ENCODE measurements at regions not wholly inside any gene's neighbourhood (a gene's known extent, or its start where the extent isn't known, plus 50 kb on each side); places are given as distances from the start of the nearest gene placed in this dataset.

DNA sequence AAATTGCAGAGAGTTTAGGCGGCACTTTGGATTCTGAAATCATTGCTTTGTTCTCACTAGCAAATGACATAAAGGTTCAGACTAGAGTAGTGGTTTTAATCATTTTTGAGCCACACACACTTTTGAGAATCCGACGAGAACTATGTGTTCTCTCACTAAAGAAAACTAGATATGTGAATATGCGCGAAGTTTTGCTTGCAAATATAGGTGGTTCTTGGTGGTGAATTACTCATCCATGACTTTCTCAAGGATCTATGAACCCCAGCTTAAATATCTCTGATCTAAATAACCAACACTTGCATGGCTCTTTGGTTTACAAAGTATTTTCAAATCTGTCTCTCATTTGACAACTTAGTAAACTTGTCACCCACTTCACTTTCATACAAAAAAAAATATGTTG lies 54.8 kb downstream of the NOG start:
- intact Hi-C loops (cut with DNase I), result no loop called here
- ATAC-seq, result no peak

DNA sequence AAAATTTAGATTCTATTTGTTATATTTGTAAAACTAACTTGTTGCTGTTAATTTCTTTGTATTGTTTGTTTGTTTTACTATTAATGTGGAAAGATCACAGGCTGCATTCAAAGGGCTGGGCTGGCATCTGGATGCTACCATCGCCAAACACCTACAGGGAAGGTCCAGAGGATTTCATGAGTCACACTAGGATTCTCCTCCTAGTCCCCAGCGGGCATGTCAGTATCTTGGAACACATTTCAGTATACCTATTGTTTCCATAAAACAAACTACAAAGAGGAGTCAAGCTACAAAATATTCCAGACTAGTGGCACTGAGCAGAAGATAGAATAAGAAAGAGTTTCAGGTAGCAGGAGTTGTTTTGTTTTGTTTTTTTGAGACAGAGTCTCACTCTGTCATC lies 55.3 kb downstream of the NOG start:
- ATAC-seq (no peak), DNase-seq (ENCODE audit: missing footprints) (no peak)
- intact Hi-C loops (cut with DNase I), result no loop called here

More for the DNA sequence above, 54.8 kb downstream of the NOG start:
- DNase-seq (ENCODE audit: missing footprints), result no peak

DNA sequence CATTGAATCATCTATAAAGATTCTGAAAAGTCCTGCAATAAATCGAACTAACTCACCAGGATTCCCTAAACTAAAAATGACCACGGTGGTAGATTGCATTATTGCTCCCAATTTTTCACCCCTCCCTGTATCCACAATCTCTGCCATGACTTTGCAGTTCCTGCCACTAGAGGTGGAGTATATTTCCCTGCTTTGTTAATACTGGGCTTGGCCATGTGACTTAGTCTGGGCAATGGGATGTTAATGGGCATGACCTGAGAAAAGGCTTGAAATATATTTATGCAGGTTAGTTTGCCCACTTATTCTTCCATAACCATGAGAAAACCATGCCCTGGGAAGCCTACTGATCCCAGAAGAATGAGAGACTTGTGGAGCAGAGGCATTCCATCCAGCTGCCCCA lies 59.1 kb downstream of the NOG start:
- ATAC-seq (no peak), DNase-seq (ENCODE audit: missing footprints) (no peak)
- intact Hi-C loops (cut with DNase I), result no loop called here

DNA sequence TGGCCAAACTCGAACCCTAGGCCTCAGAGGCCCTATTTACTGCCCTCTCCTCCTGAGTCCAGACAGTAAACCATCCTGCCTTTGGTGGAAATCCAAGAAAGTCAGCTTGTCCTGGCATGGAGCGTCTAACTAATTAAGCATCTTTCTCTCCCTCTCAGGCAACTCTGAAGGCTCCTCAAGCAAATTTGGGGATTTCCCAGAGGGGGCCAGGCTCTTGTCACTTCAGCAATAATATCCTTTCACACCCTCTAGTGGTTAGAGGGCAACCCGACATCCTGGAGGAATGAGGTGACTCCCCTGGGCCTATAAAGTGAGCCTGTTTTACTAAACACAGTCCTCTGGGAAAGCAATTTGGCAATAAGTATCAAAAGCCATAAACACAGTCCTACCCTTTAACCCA lies 60.4 kb downstream of the NOG start:
- intact Hi-C loops (cut with DNase I), result no loop called here
- no peak for ATAC-seq

GRCh38 chr17:56656701-56657327 lies 63.3 kb downstream of the NOG start:
- ATAC-seq, result no peak
- intact Hi-C loops (cut with DNase I), result no loop called here
- DNase-seq (ENCODE audit: missing footprints), result no peak

More for the DNA sequence above, 60.4 kb downstream of the NOG start:
- DNase-seq (ENCODE audit: missing footprints), result no peak

GRCh38 chr17:56658648-56659047 lies 65.1 kb downstream of the NOG start:
- DNase-seq (ENCODE audit: missing footprints) (no peak), ATAC-seq (no peak)
- intact Hi-C loops (cut with DNase I), result no loop called here

- ATAC-seq (no peak), DNase-seq (ENCODE audit: missing footprints) (no peak)
- intact Hi-C loops (cut with DNase I), result no loop called here
Observed at GRCh38 chr17:56659622-56660021, 66.1 kb downstream of the NOG start.

DNA sequence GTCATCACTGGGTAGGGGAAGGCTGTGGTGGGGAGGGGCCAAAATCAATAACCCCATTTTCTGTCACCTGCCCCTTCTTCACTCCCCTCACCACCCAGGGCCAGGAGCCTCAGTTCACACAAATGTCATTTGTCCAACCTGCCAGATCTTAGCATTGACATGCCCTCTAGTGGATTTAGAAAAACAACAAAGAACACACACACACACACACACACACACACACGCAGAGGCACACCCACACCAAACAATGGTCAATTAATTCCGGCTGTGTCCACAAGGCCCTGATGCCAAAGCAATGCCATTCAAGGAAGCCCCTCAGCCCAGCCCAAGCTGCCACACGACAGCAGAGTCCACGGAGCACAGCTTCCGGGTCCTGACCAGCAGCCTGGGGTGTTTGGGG lies 68.4 kb downstream of the NOG start:
- DNase-seq (ENCODE audit: missing footprints) (no peak), ATAC-seq (no peak)
- intact Hi-C loops (cut with DNase I), result no loop called here

GRCh38 chr17:56665864-56666263 lies 72.4 kb downstream of the NOG start:
- no peak for ATAC-seq
- intact Hi-C loops (cut with DNase I), result no loop called here
- DNase-seq (ENCODE audit: missing footprints), result no peak

GRCh38 chr17:56667925-56668458 lies 74.5 kb downstream of the NOG start:
- intact Hi-C loops (cut with DNase I), result no loop called here
- no peak for DNase-seq (ENCODE audit: missing footprints)
- no peak for ATAC-seq

GRCh38 chr17:56672195-56672594 lies 78.7 kb downstream of the NOG start:
- intact Hi-C loops (cut with DNase I), result loop anchor here (10.0 kb wide), 1 partner anchor 167 kb away; no protein-coding TSS in a partner anchor
- ATAC-seq (no peak), DNase-seq (ENCODE audit: missing footprints) (no peak)

DNA sequence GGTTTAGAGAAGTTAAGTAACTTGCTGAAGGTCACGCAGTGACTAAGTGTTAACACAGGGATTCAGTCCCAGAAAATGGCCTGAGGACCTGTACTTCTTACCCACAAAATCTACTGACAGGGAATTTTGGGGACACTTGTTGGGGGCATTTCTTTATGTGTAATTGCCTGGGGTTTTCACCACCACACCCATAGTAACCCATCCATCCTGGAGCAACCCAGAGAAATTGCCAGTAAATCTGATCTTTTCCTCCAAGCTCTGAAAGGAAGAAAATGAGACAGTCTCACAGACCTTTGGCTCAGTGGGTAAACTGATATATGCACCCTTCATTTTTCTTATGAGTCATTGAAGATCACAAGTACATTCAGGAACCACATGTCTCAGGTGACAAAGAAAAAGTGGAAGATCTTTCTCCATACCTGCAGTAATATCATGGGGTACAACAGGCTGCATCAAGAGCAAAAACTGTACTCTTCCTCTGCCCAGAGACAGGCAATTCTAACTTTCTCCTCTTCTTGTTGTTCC lies 81.0 kb downstream of the NOG start:
- ATAC-seq, result no peak
- intact Hi-C loops (cut with DNase I), result loop anchor here (10.0 kb wide), 1 partner anchor 170 kb away; no protein-coding TSS in a partner anchor

DNA sequence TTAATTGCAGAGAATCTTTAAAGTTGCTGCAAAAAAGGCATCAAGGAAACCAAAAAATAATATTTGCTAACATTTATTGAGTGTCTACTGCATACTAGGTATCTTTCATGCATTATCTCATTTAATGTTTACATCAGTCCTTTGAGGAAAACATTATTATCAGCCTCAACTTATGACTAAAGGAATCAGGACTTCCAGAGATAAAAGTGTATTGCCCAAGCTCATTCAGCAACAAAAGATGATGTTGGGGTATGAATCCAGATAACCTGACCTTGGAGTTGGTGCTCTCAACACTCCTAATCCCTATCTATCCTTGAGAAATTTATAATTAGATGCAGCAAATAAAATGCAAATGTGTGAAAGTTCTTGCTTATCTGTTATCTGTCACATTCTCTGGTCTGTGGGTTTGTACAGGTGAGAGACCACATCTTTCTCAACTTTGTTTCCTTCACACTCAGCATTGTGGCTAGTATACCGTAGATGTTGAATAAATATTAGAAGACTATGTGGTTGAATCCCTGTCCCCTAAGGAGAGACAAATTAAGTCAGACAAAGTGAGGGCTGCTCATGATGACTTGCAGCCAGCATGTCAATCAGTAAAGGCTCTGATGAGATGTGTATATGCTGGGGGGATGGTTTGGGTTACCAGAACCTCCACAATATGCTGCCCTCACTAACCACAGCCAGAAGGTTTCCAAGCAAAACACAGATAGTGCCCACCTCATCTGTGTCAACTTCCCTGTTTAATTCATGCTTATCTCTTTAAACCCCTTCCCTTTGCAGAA lies 82.6 kb downstream of the NOG start:
- intact Hi-C loops (cut with DNase I), result loop anchor here (10.0 kb wide), 1 partner anchor 171 kb away; no protein-coding TSS in a partner anchor
- DNase-seq (ENCODE audit: missing footprints), result no peak

More for the DNA sequence above, 81.0 kb downstream of the NOG start:
- no peak for DNase-seq (ENCODE audit: missing footprints)

GRCh38 chr17:56676810-56677209 lies 83.3 kb downstream of the NOG start:
- ATAC-seq (no peak), DNase-seq (ENCODE audit: missing footprints) (no peak)
- intact Hi-C loops (cut with DNase I), result loop anchor here (10.0 kb wide), 1 partner anchor 172 kb away; no protein-coding TSS in a partner anchor

More for the DNA sequence above, 82.6 kb downstream of the NOG start:
- ATAC-seq, result no peak

DNA sequence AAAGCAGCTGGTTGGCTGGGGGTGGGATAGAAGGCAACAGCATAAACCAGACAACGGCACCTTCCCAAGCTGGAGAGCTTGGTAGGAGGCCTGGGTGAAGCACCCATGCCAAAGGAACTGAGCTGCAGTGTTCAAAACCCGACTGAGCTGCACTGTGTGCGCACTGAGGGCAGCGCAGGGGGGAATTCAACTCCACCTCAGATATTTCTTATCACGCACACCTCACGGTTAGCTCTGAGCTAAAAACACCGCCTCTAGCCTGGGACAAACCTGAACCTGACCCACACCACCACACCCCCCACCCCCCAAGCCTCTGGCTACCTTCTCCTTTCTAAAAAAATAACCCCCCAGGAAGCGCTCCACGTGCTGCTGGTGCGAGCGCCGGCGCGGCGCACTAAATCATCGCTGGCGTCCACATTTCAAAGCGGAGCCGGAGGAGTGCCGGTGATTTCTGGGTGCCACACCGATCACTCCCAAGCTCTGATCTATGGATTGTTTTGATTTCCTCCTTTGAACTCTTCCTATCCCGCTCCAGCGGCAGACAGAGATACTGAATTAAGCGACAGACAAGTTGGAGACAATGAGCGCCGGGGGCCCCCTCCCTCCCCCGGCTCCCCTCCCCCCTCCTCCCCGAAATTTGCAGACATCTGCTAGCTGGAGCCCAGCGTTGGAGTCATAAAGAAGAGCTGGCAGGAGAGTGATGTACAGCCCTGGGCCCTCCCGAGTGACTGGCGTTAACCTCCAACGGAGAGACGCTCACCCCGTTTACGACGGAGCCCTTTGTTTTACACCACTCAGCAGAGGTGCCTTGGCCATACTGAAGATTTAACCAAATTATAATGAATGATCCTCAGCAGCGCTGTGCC lies 85.0 kb downstream of the NOG start:
- peak; percentile 54 for ATAC-seq
- intact Hi-C loops (cut with DNase I), result loop anchor here (1.0 to 10.0 kb wide), 2 partner anchors 86 to 174 kb away; no protein-coding TSS in a partner anchor
- no peak for DNase-seq (ENCODE audit: missing footprints)

GRCh38 chr17:56679115-56679776 lies 85.7 kb downstream of the NOG start:
- DNase-seq (ENCODE audit: missing footprints) (no peak), ATAC-seq (no peak)
- intact Hi-C loops (cut with DNase I), result loop anchor here (1.0 to 10.0 kb wide), 2 partner anchors 87 to 174 kb away; no protein-coding TSS in a partner anchor

DNA sequence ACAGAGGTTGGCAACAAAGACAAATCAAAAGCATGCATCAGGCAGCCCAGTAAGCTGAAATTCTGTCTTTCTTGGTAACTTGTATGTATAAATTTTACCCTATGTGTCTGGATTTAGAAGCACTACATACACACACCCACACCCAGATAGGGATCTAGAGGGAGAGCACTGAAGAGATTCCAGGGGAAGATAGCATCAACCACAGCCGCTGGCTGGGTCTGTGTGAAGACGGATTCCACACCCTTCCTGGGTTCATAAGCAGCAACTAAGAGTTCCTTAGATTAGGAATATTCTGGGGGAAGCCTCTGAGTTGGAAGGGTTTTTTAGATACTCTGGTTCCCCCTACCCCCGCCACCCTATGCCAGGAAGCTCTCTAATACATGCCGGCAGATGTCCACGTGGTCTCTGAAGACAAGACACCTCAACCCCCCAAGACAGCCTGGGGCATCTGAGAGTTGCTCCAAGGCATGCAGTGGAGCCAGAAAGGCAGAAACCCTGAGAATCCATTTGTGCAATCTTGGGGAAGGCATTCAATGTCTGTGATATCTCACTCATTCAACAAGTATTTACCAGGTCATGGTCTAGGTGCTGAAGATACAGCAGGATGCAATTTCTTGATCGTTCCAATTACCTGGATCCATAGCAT lies 86.4 kb downstream of the NOG start:
- intact Hi-C loops (cut with DNase I), result loop anchor here (1.0 to 10.0 kb wide), 2 partner anchors 88 to 175 kb away; no protein-coding TSS in a partner anchor
- ATAC-seq, result no peak

DNA sequence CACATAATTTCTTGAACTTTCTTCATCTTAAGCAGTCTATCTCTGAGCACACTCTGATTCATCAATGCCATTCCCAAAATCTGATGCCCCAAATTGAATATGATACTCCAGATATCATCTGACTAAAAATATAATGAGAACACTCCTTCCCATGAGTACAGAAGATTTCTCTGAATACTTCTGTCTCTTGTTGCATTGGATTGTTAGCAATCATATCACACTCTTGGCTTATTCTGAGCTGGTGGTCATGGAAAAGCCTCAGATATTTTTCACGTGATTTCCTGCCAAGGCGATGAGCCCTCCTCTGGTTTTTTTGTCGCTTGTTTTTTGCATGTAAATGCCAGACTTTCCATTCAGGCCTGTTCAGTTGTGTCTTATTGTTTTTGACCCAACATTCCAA lies 87.2 kb downstream of the NOG start:
- DNase-seq (ENCODE audit: missing footprints), result no peak
- intact Hi-C loops (cut with DNase I), result no loop called here
- ATAC-seq, result no peak

More for the DNA sequence above, 86.4 kb downstream of the NOG start:
- DNase-seq (ENCODE audit: missing footprints), result no peak

Data from Right ventricle myocardium inferior (tissue), 1 donor.